HG03378 (cell line): ENCODE measurements at regions not wholly inside any gene's neighbourhood (a gene's known extent, or its start where the extent isn't known, plus 50 kb on each side); places are given as distances from the start of the nearest gene placed in this dataset.

Experiments
- ATAC-seq: cut with Tn5 transposase; IDR thresholded peaks from one replicate; pipeline ENCODE4 v1.9.1; 2021; ENCODE audit warnings: mild to moderate bottlenecking, moderate library complexity; ENCODE audit not compliant: unreplicated experiment

- no peak for ATAC-seq
These were observed 365.8 kb upstream of the C1orf174 start for GRCh38 chr1:4265836-4266235.

GRCh38 chr1:4267381-4268261 is 367.5 kb upstream of the C1orf174 start:
- peak; percentile 91 for ATAC-seq

- ATAC-seq, result no peak
These were observed 368.3 kb upstream of the C1orf174 start for GRCh38 chr1:4268262-4268888.

- no peak for ATAC-seq
These were observed 368.8 kb upstream of the C1orf174 start for GRCh38 chr1:4268889-4269284.

- no peak for ATAC-seq
These were observed 369.3 kb upstream of the C1orf174 start for GRCh38 chr1:4269330-4269729.

GRCh38 chr1:4269952-4270570 is 370.0 kb upstream of the C1orf174 start:
- ATAC-seq, result no peak

- no peak for ATAC-seq
These were observed 370.7 kb upstream of the C1orf174 start for GRCh38 chr1:4270651-4271337.

GRCh38 chr1:4271338-4271998 is 371.4 kb upstream of the C1orf174 start:
- no peak for ATAC-seq

GRCh38 chr1:4272568-4272967 is 372.5 kb upstream of the C1orf174 start:
- ATAC-seq, result no peak

- ATAC-seq, result no peak
These were observed 373.2 kb upstream of the C1orf174 start for GRCh38 chr1:4273243-4273642.

- ATAC-seq, result no peak
These were observed 373.7 kb upstream of the C1orf174 start for GRCh38 chr1:4273747-4274146.

GRCh38 chr1:4275083-4275482 is 375.0 kb upstream of the C1orf174 start:
- ATAC-seq, result no peak

GRCh38 chr1:4276238-4276637 is 376.2 kb upstream of the C1orf174 start:
- ATAC-seq, result no peak

- ATAC-seq, result no peak
These were observed 376.8 kb upstream of the AJAP1 start for GRCh38 chr1:4277598-4277997.

- ATAC-seq, result no peak
These were observed 369.4 kb upstream of the AJAP1 start for GRCh38 chr1:4284976-4285375.

GRCh38 chr1:4292861-4293260 is 361.5 kb upstream of the AJAP1 start:
- ATAC-seq, result no peak

GRCh38 chr1:4298361-4299083 is 355.9 kb upstream of the AJAP1 start:
- no peak for ATAC-seq

GRCh38 chr1:4301007-4301406 is 353.4 kb upstream of the AJAP1 start:
- no peak for ATAC-seq

GRCh38 chr1:4303303-4303702 is 351.1 kb upstream of the AJAP1 start:
- no peak for ATAC-seq
